ENCODE measurements at regions not wholly inside any gene's neighbourhood (a gene's known extent, or its start where the extent isn't known, plus 50 kb on each side); places are given as distances from the start of the nearest gene placed in this dataset.

- TF ChIP-seq, protein P1, sequence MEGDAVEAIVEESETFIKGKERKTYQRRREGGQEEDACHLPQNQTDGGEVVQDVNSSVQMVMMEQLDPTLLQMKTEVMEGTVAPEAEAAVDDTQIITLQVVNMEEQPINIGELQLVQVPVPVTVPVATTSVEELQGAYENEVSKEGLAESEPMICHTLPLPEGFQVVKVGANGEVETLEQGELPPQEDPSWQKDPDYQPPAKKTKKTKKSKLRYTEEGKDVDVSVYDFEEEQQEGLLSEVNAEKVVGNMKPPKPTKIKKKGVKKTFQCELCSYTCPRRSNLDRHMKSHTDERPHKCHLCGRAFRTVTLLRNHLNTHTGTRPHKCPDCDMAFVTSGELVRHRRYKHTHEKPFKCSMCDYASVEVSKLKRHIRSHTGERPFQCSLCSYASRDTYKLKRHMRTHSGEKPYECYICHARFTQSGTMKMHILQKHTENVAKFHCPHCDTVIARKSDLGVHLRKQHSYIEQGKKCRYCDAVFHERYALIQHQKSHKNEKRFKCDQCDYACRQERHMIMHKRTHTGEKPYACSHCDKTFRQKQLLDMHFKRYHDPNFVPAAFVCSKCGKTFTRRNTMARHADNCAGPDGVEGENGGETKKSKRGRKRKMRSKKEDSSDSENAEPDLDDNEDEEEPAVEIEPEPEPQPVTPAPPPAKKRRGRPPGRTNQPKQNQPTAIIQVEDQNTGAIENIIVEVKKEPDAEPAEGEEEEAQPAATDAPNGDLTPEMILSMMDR (conservative IDR thresholded peaks at IDR 0.05), result no peak
- TF ChIP-seq EZH2 (IDR thresholded peaks at IDR 0.05; ENCODE audit: low read depth), result no peak
Observed at GRCh38 chr6:49198015-49198414, 265.0 kb downstream of the MMUT start.

Measured in PC-9 (cell line).